ENCODE measurements at regions not wholly inside any gene's neighbourhood (a gene's known extent, or its start where the extent isn't known, plus 50 kb on each side); places are given as distances from the start of the nearest gene placed in this dataset.
"Not testable (repeated sequence)": the region's sequence is repeated elsewhere in the genome, so short reads cannot be mapped to it uniquely, and the experiment has no call there.

DNA sequence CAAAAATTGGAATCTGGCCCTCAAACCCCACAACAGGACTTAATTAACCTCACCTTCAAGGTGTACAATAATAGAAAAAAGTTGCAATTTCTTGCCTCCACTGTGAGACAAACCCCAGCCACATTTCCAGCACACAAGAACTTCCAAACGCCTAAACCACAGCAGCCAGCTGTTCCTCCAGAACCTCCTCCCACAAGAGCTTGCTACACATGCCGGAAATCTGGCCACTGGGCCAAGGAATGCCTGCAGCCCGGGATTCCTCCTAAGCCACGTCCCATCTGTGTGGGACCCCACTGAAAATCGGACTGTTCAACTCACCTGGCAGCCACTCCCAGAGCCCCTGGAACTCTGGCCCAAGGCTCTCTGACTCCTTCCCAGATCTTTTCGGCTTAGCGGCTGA lies 315.9 kb upstream of the EDIL3 start:
- H2AFZ ChIP-seq (ENCODE audit: low read length); H3K27me3 ChIP-seq (ENCODE audit: control insufficient read depth in 1 of 2, insufficient read depth in 2 of 2, low read length in 2 of 2); H4K20me1 ChIP-seq (ENCODE audit: insufficient read depth, low read length); H3K79me2 ChIP-seq (ENCODE audit: insufficient read depth, low read length); FAIRE-seq; intact Hi-C loops (cut with micrococcal nuclease; ENCODE audit: unreplicated experiment); CTCF ChIA-PET (ENCODE audit: low intra/inter-chr PET ratio, low total read pairs); H3K4me1 ChIP-seq (ENCODE audit: insufficient read depth, low read length); DNase-seq (ENCODE audit: low spot score); in situ Hi-C loops (cut with HindIII; ENCODE audit: extremely low pct_ligation_motif_present, low pct_unique_long_range_greater_than_20kb); H3K36me3 ChIP-seq (replicated peaks in 1 of 2; ENCODE audit: control insufficient read depth in 1 of 2, insufficient read depth in 2 of 2, low read length in 2 of 2); H3K27ac ChIP-seq (ENCODE audit: extremely low read length, insufficient read depth, low read length); POLR2A ChIA-PET; ATAC-seq; H3K9me3 ChIP-seq (ENCODE audit: low read length); H3K9ac ChIP-seq (ENCODE audit: insufficient read depth, low read depth, low read length); H3K4me3 ChIP-seq (replicated peaks in 1 of 3; ENCODE audit: insufficient read depth in 1 of 3, low read depth in 2 of 3, low read length in 3 of 3); BruUV-seq (replicated peaks); H3K4me2 ChIP-seq (ENCODE audit: low read depth, low read length): not testable (repeated sequence)
- 40% methylated on average over 6 of the region's 7 CpGs for WGBS (ENCODE audit: low lambda C conversion rate)

DNA sequence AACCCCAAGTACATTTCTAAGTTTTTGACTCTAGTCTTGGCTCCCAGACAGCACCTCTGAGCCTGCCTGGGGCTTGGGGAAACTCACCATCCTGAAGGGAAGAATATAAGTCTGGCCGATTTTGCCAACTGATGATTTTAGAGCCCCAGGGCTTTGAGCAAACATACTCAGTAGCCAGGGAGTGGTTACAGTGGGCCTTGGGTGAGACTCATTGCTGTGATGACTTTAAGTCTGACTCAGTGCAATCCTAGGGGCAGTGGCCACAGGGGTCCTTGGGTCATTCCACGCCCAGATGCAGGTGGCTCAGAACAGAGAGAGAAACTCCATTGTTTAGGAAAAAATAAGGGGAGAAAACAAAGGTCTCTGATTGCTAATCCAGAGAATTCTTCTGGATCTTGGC lies 312.0 kb upstream of the EDIL3 start:
- no peaks in the 10 kb centered on the region for H3K36me3 ChIP-seq (replicated peaks in 1 of 2; ENCODE audit: control insufficient read depth in 1 of 2, insufficient read depth in 2 of 2, low read length in 2 of 2)
- TF ChIP-seq, protein P1, sequence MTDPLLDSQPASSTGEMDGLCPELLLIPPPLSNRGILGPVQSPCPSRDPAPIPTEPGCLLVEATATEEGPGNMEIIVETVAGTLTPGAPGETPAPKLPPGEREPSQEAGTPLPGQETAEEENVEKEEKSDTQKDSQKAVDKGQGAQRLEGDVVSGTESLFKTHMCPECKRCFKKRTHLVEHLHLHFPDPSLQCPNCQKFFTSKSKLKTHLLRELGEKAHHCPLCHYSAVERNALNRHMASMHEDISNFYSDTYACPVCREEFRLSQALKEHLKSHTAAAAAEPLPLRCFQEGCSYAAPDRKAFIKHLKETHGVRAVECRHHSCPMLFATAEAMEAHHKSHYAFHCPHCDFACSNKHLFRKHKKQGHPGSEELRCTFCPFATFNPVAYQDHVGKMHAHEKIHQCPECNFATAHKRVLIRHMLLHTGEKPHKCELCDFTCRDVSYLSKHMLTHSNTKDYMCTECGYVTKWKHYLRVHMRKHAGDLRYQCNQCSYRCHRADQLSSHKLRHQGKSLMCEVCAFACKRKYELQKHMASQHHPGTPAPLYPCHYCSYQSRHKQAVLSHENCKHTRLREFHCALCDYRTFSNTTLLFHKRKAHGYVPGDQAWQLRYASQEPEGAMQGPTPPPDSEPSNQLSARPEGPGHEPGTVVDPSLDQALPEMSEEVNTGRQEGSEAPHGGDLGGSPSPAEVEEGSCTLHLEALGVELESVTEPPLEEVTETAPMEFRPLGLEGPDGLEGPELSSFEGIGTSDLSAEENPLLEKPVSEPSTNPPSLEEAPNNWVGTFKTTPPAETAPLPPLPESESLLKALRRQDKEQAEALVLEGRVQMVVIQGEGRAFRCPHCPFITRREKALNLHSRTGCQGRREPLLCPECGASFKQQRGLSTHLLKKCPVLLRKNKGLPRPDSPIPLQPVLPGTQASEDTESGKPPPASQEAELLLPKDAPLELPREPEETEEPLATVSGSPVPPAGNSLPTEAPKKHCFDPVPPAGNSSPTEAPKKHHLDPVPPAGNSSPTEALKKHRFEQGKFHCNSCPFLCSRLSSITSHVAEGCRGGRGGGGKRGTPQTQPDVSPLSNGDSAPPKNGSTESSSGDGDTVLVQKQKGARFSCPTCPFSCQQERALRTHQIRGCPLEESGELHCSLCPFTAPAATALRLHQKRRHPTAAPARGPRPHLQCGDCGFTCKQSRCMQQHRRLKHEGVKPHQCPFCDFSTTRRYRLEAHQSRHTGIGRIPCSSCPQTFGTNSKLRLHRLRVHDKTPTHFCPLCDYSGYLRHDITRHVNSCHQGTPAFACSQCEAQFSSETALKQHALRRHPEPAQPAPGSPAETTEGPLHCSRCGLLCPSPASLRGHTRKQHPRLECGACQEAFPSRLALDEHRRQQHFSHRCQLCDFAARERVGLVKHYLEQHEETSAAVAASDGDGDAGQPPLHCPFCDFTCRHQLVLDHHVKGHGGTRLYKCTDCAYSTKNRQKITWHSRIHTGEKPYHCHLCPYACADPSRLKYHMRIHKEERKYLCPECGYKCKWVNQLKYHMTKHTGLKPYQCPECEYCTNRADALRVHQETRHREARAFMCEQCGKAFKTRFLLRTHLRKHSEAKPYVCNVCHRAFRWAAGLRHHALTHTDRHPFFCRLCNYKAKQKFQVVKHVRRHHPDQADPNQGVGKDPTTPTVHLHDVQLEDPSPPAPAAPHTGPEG (CRISPR knock-in tag; IDR thresholded peaks at IDR 0.05), result no peak
- TF ChIP-seq RNF2 (conservative IDR thresholded peaks at IDR 0.05; ENCODE audit: low read depth), result no peak
- TF ChIP-seq ZNF205 (CRISPR knock-in tag; IDR thresholded peaks at IDR 0.05), result no peak
- TF ChIP-seq, protein P2, sequence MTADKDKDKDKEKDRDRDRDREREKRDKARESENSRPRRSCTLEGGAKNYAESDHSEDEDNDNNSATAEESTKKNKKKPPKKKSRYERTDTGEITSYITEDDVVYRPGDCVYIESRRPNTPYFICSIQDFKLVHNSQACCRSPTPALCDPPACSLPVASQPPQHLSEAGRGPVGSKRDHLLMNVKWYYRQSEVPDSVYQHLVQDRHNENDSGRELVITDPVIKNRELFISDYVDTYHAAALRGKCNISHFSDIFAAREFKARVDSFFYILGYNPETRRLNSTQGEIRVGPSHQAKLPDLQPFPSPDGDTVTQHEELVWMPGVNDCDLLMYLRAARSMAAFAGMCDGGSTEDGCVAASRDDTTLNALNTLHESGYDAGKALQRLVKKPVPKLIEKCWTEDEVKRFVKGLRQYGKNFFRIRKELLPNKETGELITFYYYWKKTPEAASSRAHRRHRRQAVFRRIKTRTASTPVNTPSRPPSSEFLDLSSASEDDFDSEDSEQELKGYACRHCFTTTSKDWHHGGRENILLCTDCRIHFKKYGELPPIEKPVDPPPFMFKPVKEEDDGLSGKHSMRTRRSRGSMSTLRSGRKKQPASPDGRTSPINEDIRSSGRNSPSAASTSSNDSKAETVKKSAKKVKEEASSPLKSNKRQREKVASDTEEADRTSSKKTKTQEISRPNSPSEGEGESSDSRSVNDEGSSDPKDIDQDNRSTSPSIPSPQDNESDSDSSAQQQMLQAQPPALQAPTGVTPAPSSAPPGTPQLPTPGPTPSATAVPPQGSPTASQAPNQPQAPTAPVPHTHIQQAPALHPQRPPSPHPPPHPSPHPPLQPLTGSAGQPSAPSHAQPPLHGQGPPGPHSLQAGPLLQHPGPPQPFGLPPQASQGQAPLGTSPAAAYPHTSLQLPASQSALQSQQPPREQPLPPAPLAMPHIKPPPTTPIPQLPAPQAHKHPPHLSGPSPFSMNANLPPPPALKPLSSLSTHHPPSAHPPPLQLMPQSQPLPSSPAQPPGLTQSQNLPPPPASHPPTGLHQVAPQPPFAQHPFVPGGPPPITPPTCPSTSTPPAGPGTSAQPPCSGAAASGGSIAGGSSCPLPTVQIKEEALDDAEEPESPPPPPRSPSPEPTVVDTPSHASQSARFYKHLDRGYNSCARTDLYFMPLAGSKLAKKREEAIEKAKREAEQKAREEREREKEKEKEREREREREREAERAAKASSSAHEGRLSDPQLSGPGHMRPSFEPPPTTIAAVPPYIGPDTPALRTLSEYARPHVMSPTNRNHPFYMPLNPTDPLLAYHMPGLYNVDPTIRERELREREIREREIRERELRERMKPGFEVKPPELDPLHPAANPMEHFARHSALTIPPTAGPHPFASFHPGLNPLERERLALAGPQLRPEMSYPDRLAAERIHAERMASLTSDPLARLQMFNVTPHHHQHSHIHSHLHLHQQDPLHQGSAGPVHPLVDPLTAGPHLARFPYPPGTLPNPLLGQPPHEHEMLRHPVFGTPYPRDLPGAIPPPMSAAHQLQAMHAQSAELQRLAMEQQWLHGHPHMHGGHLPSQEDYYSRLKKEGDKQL (CRISPR knock-in tag; IDR thresholded peaks at IDR 0.05; ENCODE audit: low read depth), result no peak
- TF ChIP-seq ADNP (CRISPR knock-in tag; IDR thresholded peaks at IDR 0.05), result no peak
- ATAC-seq (no peak), DNase-seq (ENCODE audit: low spot score) (no peak), FAIRE-seq (no peak)
- intact Hi-C loops (cut with micrococcal nuclease; ENCODE audit: unreplicated experiment) (no loop called here), in situ Hi-C loops (cut with HindIII; ENCODE audit: extremely low pct_ligation_motif_present, low pct_unique_long_range_greater_than_20kb) (no loop called here)
- no peaks in the 10 kb centered on the region for H3K4me1 ChIP-seq (ENCODE audit: insufficient read depth, low read length)
- no peaks in the 10 kb centered on the region for H3K79me2 ChIP-seq (ENCODE audit: insufficient read depth, low read length)
- no peaks in the 10 kb centered on the region for H3K27me3 ChIP-seq (ENCODE audit: control insufficient read depth in 1 of 2, insufficient read depth in 2 of 2, low read length in 2 of 2)
- CTCF ChIA-PET (ENCODE audit: low intra/inter-chr PET ratio, low total read pairs), result no interaction called here
- no peak overlapping the region for H3K27ac ChIP-seq (ENCODE audit: extremely low read length, insufficient read depth, low read length)
- H2AFZ ChIP-seq (ENCODE audit: low read length), result no peak overlapping the region
- no TSS peak for BruUV-seq (replicated peaks)
- POLR2A ChIA-PET, result no interaction called here
- 3% methylated on average over 2 of the region's 2 CpGs for WGBS (ENCODE audit: low lambda C conversion rate)
- no peak overlapping the region for H3K4me3 ChIP-seq (replicated peaks in 1 of 3; ENCODE audit: insufficient read depth in 1 of 3, low read depth in 2 of 3, low read length in 3 of 3)
- H3K9ac ChIP-seq (ENCODE audit: insufficient read depth, low read depth, low read length), result no peak overlapping the region
- no peak overlapping the region for H3K4me2 ChIP-seq (ENCODE audit: low read depth, low read length)
- no peaks in the 10 kb centered on the region for H3K9me3 ChIP-seq (ENCODE audit: low read length)
- no peaks in the 10 kb centered on the region for H4K20me1 ChIP-seq (ENCODE audit: insufficient read depth, low read length)

Measured in HepG2 (cell line).